GM12873 (cell line): ENCODE measurements at regions not wholly inside any gene's neighbourhood (a gene's known extent, or its start where the extent isn't known, plus 50 kb on each side); places are given as distances from the start of the nearest gene placed in this dataset.

Experiments used
- CTCF ChIP-seq: IDR thresholded peaks from 2 replicates; pipeline ENCODE4 v1.5.1; 2012; ENCODE audit warnings: low read depth, mild to moderate bottlenecking, moderate library complexity, low read length, control low read depth; ENCODE audit not compliant: insufficient read depth; ENCODE audit errors: missing control alignments

GRCh38 chr9:104326912-104327311 is 177.2 kb upstream of the OR13F1 start:
- TF ChIP-seq CTCF, result no peak

- TF ChIP-seq CTCF, result no peak
These were observed 174.8 kb upstream of the OR13F1 start for GRCh38 chr9:104329245-104329644.

GRCh38 chr9:104330841-104331240 is 173.2 kb upstream of the OR13F1 start:
- TF ChIP-seq CTCF, result no peak

- TF ChIP-seq CTCF, result no peak
These were observed 169.5 kb upstream of the OR13F1 start for GRCh38 chr9:104334549-104334948.

- no peak for TF ChIP-seq CTCF
These were observed 164.4 kb upstream of the OR13F1 start for GRCh38 chr9:104339692-104340091.

GRCh38 chr9:104342552-104342951 is 161.5 kb upstream of the OR13F1 start:
- TF ChIP-seq CTCF, result no peak

- no peak for TF ChIP-seq CTCF
These were observed 159.0 kb upstream of the OR13F1 start for GRCh38 chr9:104345061-104345460.

- no peak for TF ChIP-seq CTCF
These were observed 153.5 kb upstream of the OR13F1 start for GRCh38 chr9:104350541-104350940.
